Neural cell (in vitro differentiated cells): ENCODE measurements at regions not wholly inside any gene's neighbourhood (a gene's known extent, or its start where the extent isn't known, plus 50 kb on each side); places are given as distances from the start of the nearest gene placed in this dataset.

Experiments used
- H2AFZ ChIP-seq: fragments of 200-600, 300-800 bp; sonication (generic), shearing (Covaris generic); 2 replicates; pipeline ENCODE4 v1.6.0; 2014; ENCODE audit warnings: low read depth, mild to moderate bottlenecking, antibody characterized with exemption, low read length, moderate library complexity
- H3F3A ChIP-seq: fragments of 200-600 bp; shearing (Covaris generic); 2 replicates; pipeline ENCODE4 v1.6.1; 2016; ENCODE audit warnings: mild to moderate bottlenecking, moderate library complexity, mixed read lengths, antibody characterized with exemption, low read length; ENCODE audit not compliant: insufficient read depth, poor library complexity, severe bottlenecking
- H3K27ac ChIP-seq: fragments of 200-600, 300-800 bp; sonication (generic), shearing (Covaris generic); 2 replicates; pipeline ENCODE4 v1.5.1; 2014; ENCODE audit warnings: mild to moderate bottlenecking, low read length, moderate library complexity
- H3K27me3 ChIP-seq: fragments of 300-800, 200-600 bp; sonication (generic), shearing (Covaris generic); 2 replicates; pipeline ENCODE4 v1.6.0; 2014; ENCODE audit warnings: mild to moderate bottlenecking, low read depth, low read length, moderate library complexity; ENCODE audit not compliant: insufficient read depth
- H3K36me3 ChIP-seq: fragments of 300-800, 200-600 bp; sonication (generic), shearing (Covaris generic); 2 replicates; pipeline ENCODE4 v1.5.1; 2014; ENCODE audit warnings: mild to moderate bottlenecking, antibody characterized with exemption, low read length, moderate library complexity; ENCODE audit not compliant: insufficient read depth
- H3K4me2 ChIP-seq: fragments of 300-800, 200-600 bp; sonication (generic), shearing (Covaris generic); 2 replicates; pipeline ENCODE4 v1.6.0; 2014; ENCODE audit warnings: mild to moderate bottlenecking, low read length
- H3K4me3 ChIP-seq: fragments of 300-800, 200-600 bp; sonication (generic), shearing (Covaris generic); 2 replicates; pipeline ENCODE4 v1.5.1; 2014; ENCODE audit warnings: mild to moderate bottlenecking, low read length, moderate library complexity
- H3K79me2 ChIP-seq: fragments of 200-600 bp; shearing (Covaris generic); replicated peaks from 2 replicates; pipeline ENCODE4 v1.6.0; 2014; ENCODE audit warnings: mild to moderate bottlenecking, low read length, moderate library complexity; ENCODE audit not compliant: insufficient read depth
- H3K9ac ChIP-seq: fragments of 300-800, 200-600 bp; sonication (generic), shearing (Covaris generic); 2 replicates; pipeline ENCODE4 v1.6.1; 2016; ENCODE audit warnings: mild to moderate bottlenecking, low read length, mixed read lengths
- H3K9me2 ChIP-seq: fragments of 200-600 bp; shearing (Covaris generic); 2 replicates; pipeline ENCODE4 v1.6.1; 2016; ENCODE audit warnings: mild to moderate bottlenecking, low read length, mixed read lengths; ENCODE audit not compliant: insufficient read depth
- H3K9me3 ChIP-seq: fragments of 200-600, 300-800 bp; sonication (generic), shearing (Covaris generic); 2 replicates; pipeline ENCODE4 v1.6.1; 2016; ENCODE audit warnings: mild to moderate bottlenecking, mixed run types, low read length, moderate library complexity, mixed read lengths
- H4K20me1 ChIP-seq: fragments of 200-600 bp; shearing (Covaris generic); 2 replicates; pipeline ENCODE4 v1.6.1; 2016; ENCODE audit warnings: mild to moderate bottlenecking, mixed run types; ENCODE audit not compliant: insufficient read depth
- CTCF ChIP-seq: fragments of 450-650 bp; IDR thresholded peaks from 2 replicates; pipeline ENCODE4 v1.5.1; 2014; ENCODE audit warnings: antibody characterized with exemption, mild to moderate bottlenecking, moderate library complexity; ENCODE audit not compliant: poor library complexity, severe bottlenecking
- EP300 ChIP-seq: fragments of 450-650 bp; conservative IDR thresholded peaks from 2 replicates; pipeline ENCODE4 v1.6.1; 2014; ENCODE audit warnings: antibody characterized with exemption, mild to moderate bottlenecking, moderate library complexity; ENCODE audit not compliant: poor library complexity, severe bottlenecking
- EZH2 ChIP-seq: fragments of 200-600, 300-800 bp; shearing (Covaris generic), sonication (generic); IDR thresholded peaks from 2 replicates; pipeline ENCODE4 v1.6.1; 2014; ENCODE audit warnings: antibody characterized with exemption, low read length, borderline replicate concordance, mild to moderate bottlenecking; ENCODE audit not compliant: insufficient read depth, poor library complexity, severe bottlenecking
- MXI1 ChIP-seq: fragments of 450-650 bp; conservative IDR thresholded peaks from 2 replicates; pipeline ENCODE4 v1.6.1; 2014; ENCODE audit warnings: antibody characterized with exemption, mild to moderate bottlenecking; ENCODE audit not compliant: poor library complexity, severe bottlenecking
- POLR2AphosphoS5 ChIP-seq: IDR thresholded peaks from 2 replicates; pipeline ENCODE4 v1.6.1; 2012
- RAD21 ChIP-seq: fragments of 450-650 bp; conservative IDR thresholded peaks from 2 replicates; pipeline ENCODE4 v1.6.1; 2014; ENCODE audit warnings: antibody characterized with exemption, mild to moderate bottlenecking, moderate library complexity
- REST ChIP-seq: IDR thresholded peaks from 2 replicates; pipeline ENCODE4 v1.6.1; 2012; ENCODE audit warnings: borderline replicate concordance
- SMC3 ChIP-seq: fragments of 450-650 bp; conservative IDR thresholded peaks from 2 replicates; pipeline ENCODE4 v1.6.1; 2014; ENCODE audit warnings: antibody characterized with exemption, mild to moderate bottlenecking, moderate library complexity; ENCODE audit not compliant: poor library complexity
- TAF1 ChIP-seq: IDR thresholded peaks from 2 replicates; pipeline ENCODE4 v1.6.1; 2012; ENCODE audit warnings: low read depth

- Histone ChIP-seq H3K9me2 (no peaks in the 10 kb centered on the region), H3K9me3 (no peaks in the 10 kb centered on the region), H3K79me2 (no peaks in the 10 kb centered on the region), H3F3A (no peaks in the 10 kb centered on the region), H2AFZ (no peak overlapping the region), H3K4me3 (no peak overlapping the region), H3K4me2 (no peak overlapping the region), H3K27ac (no peak overlapping the region), H4K20me1 (no peaks in the 10 kb centered on the region), H3K9ac (no peak overlapping the region), H3K27me3 (no peaks in the 10 kb centered on the region), H3K36me3 (no peaks in the 10 kb centered on the region)
- TF ChIP-seq POLR2AphosphoS5, result no peak
- TF ChIP-seq RAD21, result no peak
- no peak for TF ChIP-seq REST
- TF ChIP-seq TAF1, result no peak
These were observed 454.4 kb downstream of the RFPL4B start for GRCh38 chr6:112801468-112802080.

GRCh38 chr6:112802144-112802543 lies 455.0 kb downstream of the RFPL4B start:
- no peak for TF ChIP-seq RAD21
- no peak for TF ChIP-seq REST
- no peak for TF ChIP-seq POLR2AphosphoS5
- TF ChIP-seq EZH2, result no peak
- TF ChIP-seq SMC3, result no peak
- TF ChIP-seq MXI1, result no peak
- TF ChIP-seq EP300, result no peak
- TF ChIP-seq CTCF, result no peak
- no peak for TF ChIP-seq TAF1
- H3K4me2 ChIP-seq, result no peak overlapping the region

More at GRCh38 chr6:112802144-112802543, 455.0 kb downstream of the RFPL4B start:
- Histone ChIP-seq H3K36me3 (no peaks in the 10 kb centered on the region), H2AFZ (no peak overlapping the region), H3K79me2 (no peaks in the 10 kb centered on the region), H3F3A (no peaks in the 10 kb centered on the region), H3K9me2 (no peaks in the 10 kb centered on the region), H3K9me3 (no peaks in the 10 kb centered on the region), H3K9ac (no peak overlapping the region), H3K27me3 (no peaks in the 10 kb centered on the region), H3K4me3 (no peak overlapping the region), H4K20me1 (no peaks in the 10 kb centered on the region), H3K27ac (no peak overlapping the region)
